GM12878 (cell line): ENCODE measurements at regions not wholly inside any gene's neighbourhood (a gene's known extent, or its start where the extent isn't known, plus 50 kb on each side); places are given as distances from the start of the nearest gene placed in this dataset.

Source experiments
- ATAC-seq: fragments of 200-7000 bp; cut with Tn5 transposase; 3 replicates; pipeline ENCODE4 v1.9.1; 2020; ENCODE audit warnings: mild to moderate bottlenecking, moderate library complexity
- BruUV-seq: library from RNA; stranded (reverse); fragments of 400-500 nt; replicated peaks from 2 replicates; lab custom pipeline; 2021; lab: Mats Ljungman, UMichigan
- CTCF ChIA-PET: fragments of 300-600 bp; sonication (Branson Sonifier 250); formaldehyde crosslinking; extraction: SDS; loops from one replicate; lab custom pipeline; 2021; ENCODE audit warnings: inconsistent platforms; lab: Yijun Ruan, JAX
- POLR2A ChIA-PET: fragments of 350-600 bp; formaldehyde crosslinking; extraction: SDS; loops from one replicate; lab custom pipeline; 2021; ENCODE audit warnings: inconsistent platforms; lab: Charles Lee
- RAD21 ChIA-PET: fragments of 300-600 bp; sonication (Branson Sonifier 250); formaldehyde crosslinking; loops from one replicate; lab custom pipeline; 2023; ENCODE audit warnings: antibody characterized with exemption; ENCODE audit not compliant: unreplicated experiment; lab: Charles Lee
- SMC1A ChIA-PET: fragments of 300-600 bp; sonication (Branson Sonifier 250); formaldehyde crosslinking; loops from one replicate; lab custom pipeline; 2023; ENCODE audit not compliant: unreplicated experiment, uncharacterized antibody; lab: Charles Lee
- DNase-seq: peaks from one replicate; pipeline ENCODE4 v3.0.0-alpha.2; 2011; ENCODE audit warnings: low read depth, low spot score
- FAIRE-seq: peaks from 3 replicates; lab custom pipeline; 2011; peaks lifted over from hg19 to GRCh38; lab: Jason Lieb, UNC
- H2AFZ ChIP-seq: 2 replicates; pipeline ENCODE4 v1.6.0; 2011; ENCODE audit warnings: low read depth, low read length, control low read depth; ENCODE audit not compliant: control insufficient read depth
- H3K27ac ChIP-seq: 2 replicates; pipeline ENCODE4 v1.5.1; 2011; ENCODE audit warnings: control low read depth; ENCODE audit not compliant: control insufficient read depth, insufficient read depth
- H3K27me3 ChIP-seq, 2 experiments: replicated peaks in 1 of 2; 2 replicates each; pipeline versions ENCODE4 v1.6.0 to v1.6.1; 2011; ENCODE audit warnings: low read length in 1 of 2; ENCODE audit not compliant: control insufficient read depth in 2 of 2, insufficient read depth in 2 of 2
- H3K36me3 ChIP-seq, 2 experiments: 2 replicates each; pipeline ENCODE4 v1.5.1; 2011; ENCODE audit warnings: low read length in 1 of 2; ENCODE audit not compliant: control insufficient read depth in 2 of 2, insufficient read depth in 2 of 2
- H3K4me1 ChIP-seq: 2 replicates; pipeline ENCODE4 v1.6.1; 2011; ENCODE audit warnings: mild to moderate bottlenecking, low read length, moderate library complexity, mixed read lengths; ENCODE audit not compliant: control insufficient read depth, insufficient read depth
- H3K4me2 ChIP-seq: 2 replicates; pipeline ENCODE4 v1.6.0; 2011; ENCODE audit warnings: control low read depth; ENCODE audit not compliant: control insufficient read depth, insufficient read depth
- H3K4me3 ChIP-seq: fragments of 200-600 bp; sonication (generic); 2 replicates; pipeline ENCODE4 v1.5.1; 2016
- H3K79me2 ChIP-seq: 2 replicates; pipeline ENCODE4 v1.6.0; 2011; ENCODE audit warnings: low read length; ENCODE audit not compliant: control insufficient read depth, insufficient read depth
- H3K9ac ChIP-seq: 2 replicates; pipeline ENCODE4 v1.8.0; 2011; ENCODE audit warnings: low read length, control low read depth, mixed read lengths; ENCODE audit not compliant: control insufficient read depth, insufficient read depth
- H3K9me3 ChIP-seq: replicated peaks from 3 replicates; pipeline ENCODE4 v1.5.1; 2011; ENCODE audit warnings: mild to moderate bottlenecking, low read length; ENCODE audit not compliant: control insufficient read depth, insufficient read depth
- H4K20me1 ChIP-seq: 2 replicates; pipeline ENCODE4 v1.6.0; 2011; ENCODE audit not compliant: control insufficient read depth, insufficient read depth
- BHLHE40 ChIP-seq, 2 experiments: fragments of 450-650 bp in 1 of 2; IDR thresholded peaks; 2 replicates each; pipeline ENCODE4 v1.6.1; 2011 to 2017; ENCODE audit warnings: low read depth in 2 of 2, borderline replicate concordance in 1 of 2, improper control_type of control experiment in 1 of 2, low read length in 1 of 2, mild to moderate bottlenecking in 1 of 2
- CTCF ChIP-seq, 3 experiments: IDR thresholded peaks in 2 of 3; conservative IDR thresholded peaks in 1 of 3; 2 replicates each; pipeline ENCODE4 v1.5.1; 2011; ENCODE audit warnings: low read depth in 3 of 3, low read length in 3 of 3, mild to moderate bottlenecking in 3 of 3, control low read depth in 2 of 3, moderate library complexity in 2 of 3, inconsistent platforms in 1 of 3, mixed read lengths in 1 of 3; ENCODE audit not compliant: control insufficient read depth in 2 of 3, insufficient read depth in 1 of 3; ENCODE audit errors: extremely low read depth in 1 of 3
- DPF2 ChIP-seq: fragments of 450-650 bp; IDR thresholded peaks from 2 replicates; pipeline ENCODE4 v1.6.1; 2017; ENCODE audit warnings: mild to moderate bottlenecking
- IKZF1 ChIP-seq: fragments of 450-650 bp; conservative IDR thresholded peaks from 2 replicates; pipeline ENCODE4 v1.6.1; 2017; ENCODE audit warnings: antibody characterized with exemption, mild to moderate bottlenecking
- IKZF2 ChIP-seq, 2 experiments: fragments of 450-650 bp; IDR thresholded peaks; 2 replicates each; pipeline ENCODE4 v1.6.1; 2017; ENCODE audit warnings: mild to moderate bottlenecking in 2 of 2, moderate library complexity in 2 of 2
- NFIC ChIP-seq: IDR thresholded peaks from 2 replicates; pipeline ENCODE4 v1.6.1; 2012; ENCODE audit warnings: low read depth, mild to moderate bottlenecking, inconsistent platforms, low read length, moderate library complexity
- NR2C1 ChIP-seq: fragments of 450-650 bp; IDR thresholded peaks from 2 replicates; pipeline ENCODE4 v1.6.1; 2017; ENCODE audit warnings: antibody characterized with exemption, mild to moderate bottlenecking, moderate library complexity
- NRF1 ChIP-seq: conservative IDR thresholded peaks from 2 replicates; pipeline ENCODE4 v1.6.1; 2011; ENCODE audit warnings: mild to moderate bottlenecking, low read depth, low read length, improper control_type of control experiment
- ZSCAN29 ChIP-seq: fragments of 450-650 bp; IDR thresholded peaks from 2 replicates; pipeline ENCODE4 v1.6.1; 2017; ENCODE audit warnings: mild to moderate bottlenecking, moderate library complexity
- WGBS: methylation state at CpG from one replicate; pipeline ENCODE4 v1.1.6; 2016; ENCODE audit warnings: low lambda C conversion rate; ENCODE audit not compliant: insufficient replicate concordance, insufficient coverage; ENCODE audit errors: missing lambda C conversion rate; 5-methylcytosine and 5-hydroxymethylcytosine counted together
- in situ Hi-C: fragments of 300-500 bp; cut with MboI; formaldehyde crosslinking; loops from 9 replicates; pipeline ENCODE4 v1.14.3; 2018; ENCODE audit warnings: mixed read lengths
- intact Hi-C: fragments of 100-400 bp; cut with micrococcal nuclease; formaldehyde crosslinking; loops from one replicate; pipeline ENCODE4 v1.14.2; 2022; ENCODE audit not compliant: unreplicated experiment

- Histone ChIP-seq H3K27ac (no peak overlapping the region), H3K9ac (no peak overlapping the region), H3K4me1 (no peaks in the 10 kb centered on the region), H4K20me1 (no peaks in the 10 kb centered on the region), H3K36me3 (no peaks in the 10 kb centered on the region), H3K4me2 (no peak overlapping the region), H3K9me3 (peaks cover 4% of the 10 kb centered on the region; the same call in 1 of the 3 replicates), H3K27me3 (no peaks in the 10 kb centered on the region), H3K4me3 (no peak overlapping the region), H2AFZ (no peak overlapping the region), H3K79me2 (no peaks in the 10 kb centered on the region)
- no peak for DNase-seq
- TF ChIP-seq NR2C1 (no peak), IKZF2 (IDR thresholded peaks at IDR 0.05) (no peak), CTCF (IDR thresholded peaks at IDR 0.05 in 2 of 3, conservative IDR thresholded peaks at IDR 0.05 in 1 of 3; ENCODE audit: control insufficient read depth in 2 of 3, extremely low read depth in 1 of 3, insufficient read depth in 1 of 3, low read depth in 3 of 3, low read length in 3 of 3) (no peak), ZSCAN29 (no peak), NFIC (no peak), IKZF1 (no peak), NRF1 (no peak), BHLHE40 (IDR thresholded peaks at IDR 0.05; ENCODE audit: borderline replicate concordance in 1 of 2, low read depth in 2 of 2, low read length in 1 of 2) (no peak), DPF2 (no peak)
- ChIA-PET CTCF (no interaction called here), RAD21 (no interaction called here), POLR2A (no interaction called here), SMC1A (no interaction called here)
- in situ Hi-C loops = no loop called here
- no TSS peak for BruUV-seq
- no peak for FAIRE-seq
- no peak for ATAC-seq
- WGBS = 1% methylated on average over 4 of the region's 4 CpGs
- intact Hi-C loops = no loop called here
Measured at GRCh38 chr2:16063251-16063850, 123.0 kb downstream of the MYCN start.
